Right lobe of liver (tissue), 4 donors: ENCODE measurements at regions not wholly inside any gene's neighbourhood (a gene's known extent, or its start where the extent isn't known, plus 50 kb on each side); places are given as distances from the start of the nearest gene placed in this dataset.

ENCODE experiments used
- CTCF ChIP-seq, 4 donors: fragments of 200-600 bp in 3 of 4; fragments of 450-650 bp in 1 of 4; IDR thresholded peaks; one replicate each; pipeline versions ENCODE4 v1.5.1 to v1.8.0; 2016 to 2022; ENCODE audit warnings: antibody characterized with exemption in 4 of 4, mild to moderate bottlenecking in 2 of 4
- POLR2A ChIP-seq: fragments of 450-650 bp; IDR thresholded peaks from one replicate; pipeline ENCODE4 v1.6.1; 2017; ENCODE audit warnings: antibody characterized with exemption, mild to moderate bottlenecking
- donor health status: DM: no; HTN: no; CAD: no.
- donor health status: DM: no; HTN: no; CAD: no.
- donor health status: DM: no; HTN: yes; CAD: no.

GRCh38 chr13:69107436-69107835, 1000.2 kb upstream of the ATXN8OS start:
- TF ChIP-seq CTCF (IDR thresholded peaks at IDR 0.05) (no peak), POLR2A (no peak)
